ENCODE measurements at regions not wholly inside any gene's neighbourhood (a gene's known extent, or its start where the extent isn't known, plus 50 kb on each side); places are given as distances from the start of the nearest gene placed in this dataset.

DNA sequence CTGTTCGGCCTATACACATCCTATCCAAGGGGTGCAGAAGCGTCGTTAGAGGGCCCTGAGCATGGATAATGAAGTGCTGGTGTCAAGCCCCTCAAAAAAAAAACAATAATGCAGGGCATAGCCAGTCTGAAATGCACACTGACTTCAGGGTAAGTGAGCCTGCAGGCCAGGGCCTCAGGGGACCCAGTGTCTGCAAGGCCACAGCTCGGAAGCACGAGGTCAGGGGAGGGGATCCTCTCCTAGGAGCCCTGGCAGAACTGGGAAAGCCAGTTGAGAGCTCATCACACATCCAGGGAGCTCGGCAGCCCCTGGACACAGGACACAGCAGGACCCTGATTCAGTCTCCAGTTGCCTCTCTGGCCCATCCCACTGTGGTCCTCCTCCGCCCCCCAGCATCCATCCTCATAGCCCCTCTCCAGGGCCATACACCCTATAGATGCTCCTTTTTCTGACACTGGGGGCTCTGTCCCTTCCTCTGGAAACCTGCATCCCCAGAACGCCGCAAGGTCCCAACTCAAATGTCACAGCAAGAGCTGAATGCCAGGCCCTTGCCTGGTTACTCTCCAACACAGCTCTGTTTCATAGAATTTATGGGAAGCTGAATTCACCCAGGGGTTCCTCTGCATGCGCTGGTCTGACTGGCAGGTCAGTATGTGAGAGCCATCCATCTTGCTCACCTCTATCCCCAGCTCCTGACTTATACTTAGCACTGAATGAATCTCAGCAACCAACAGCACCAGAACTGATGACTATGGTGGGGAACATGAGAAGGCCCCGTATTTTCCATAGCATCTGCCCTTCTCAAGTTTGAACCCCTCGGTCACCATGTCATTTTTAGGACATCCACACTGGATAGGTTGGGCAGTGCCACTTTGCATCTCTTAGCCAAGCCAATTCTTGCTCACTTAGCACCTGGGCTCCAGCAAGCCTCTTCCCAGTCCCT lies 717.0 kb upstream of the IGFBP3 start:
- TF ChIP-seq CREB1 (CRISPR knock-in tag; IDR thresholded peaks at IDR 0.05; ENCODE audit: low read depth) (no peak), EZH2phosphoT487 (IDR thresholded peaks at IDR 0.05; ENCODE audit: unreplicated experiment) (no peak), EZH2 (IDR thresholded peaks at IDR 0.05; ENCODE audit: low read depth, unreplicated experiment) (no peak)
- TF ChIP-seq, protein P1, sequence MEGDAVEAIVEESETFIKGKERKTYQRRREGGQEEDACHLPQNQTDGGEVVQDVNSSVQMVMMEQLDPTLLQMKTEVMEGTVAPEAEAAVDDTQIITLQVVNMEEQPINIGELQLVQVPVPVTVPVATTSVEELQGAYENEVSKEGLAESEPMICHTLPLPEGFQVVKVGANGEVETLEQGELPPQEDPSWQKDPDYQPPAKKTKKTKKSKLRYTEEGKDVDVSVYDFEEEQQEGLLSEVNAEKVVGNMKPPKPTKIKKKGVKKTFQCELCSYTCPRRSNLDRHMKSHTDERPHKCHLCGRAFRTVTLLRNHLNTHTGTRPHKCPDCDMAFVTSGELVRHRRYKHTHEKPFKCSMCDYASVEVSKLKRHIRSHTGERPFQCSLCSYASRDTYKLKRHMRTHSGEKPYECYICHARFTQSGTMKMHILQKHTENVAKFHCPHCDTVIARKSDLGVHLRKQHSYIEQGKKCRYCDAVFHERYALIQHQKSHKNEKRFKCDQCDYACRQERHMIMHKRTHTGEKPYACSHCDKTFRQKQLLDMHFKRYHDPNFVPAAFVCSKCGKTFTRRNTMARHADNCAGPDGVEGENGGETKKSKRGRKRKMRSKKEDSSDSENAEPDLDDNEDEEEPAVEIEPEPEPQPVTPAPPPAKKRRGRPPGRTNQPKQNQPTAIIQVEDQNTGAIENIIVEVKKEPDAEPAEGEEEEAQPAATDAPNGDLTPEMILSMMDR (conservative IDR thresholded peaks at IDR 0.05; ENCODE audit: low read depth in 2 of 2): no peak
